Uterus (tissue), 3 donors: ENCODE measurements at regions not wholly inside any gene's neighbourhood (a gene's known extent, or its start where the extent isn't known, plus 50 kb on each side); places are given as distances from the start of the nearest gene placed in this dataset.
"Not testable (repeated sequence)": the region's sequence is repeated elsewhere in the genome, so short reads cannot be mapped to it uniquely, and the experiment has no call there.

Experiments
- DNase-seq, 2 donors: peaks; one replicate each; pipeline ENCODE4 v3.0.0-alpha.2; 2019 to 2020
- H3K27ac ChIP-seq, 2 donors: fragments of 200-600 bp; sonication (generic); 1 replicate in 1 of 2; 2 replicates in 1 of 2; pipeline ENCODE4 v1.5.1; 2016 to 2018
- H3K27me3 ChIP-seq, 2 donors: fragments of 200-600 bp; sonication (generic); one replicate each; pipeline ENCODE4 v1.5.1; 2018 to 2019; ENCODE audit warnings: control low read depth in 1 of 2
- H3K36me3 ChIP-seq, 2 donors: fragments of 200-600 bp; sonication (generic); one replicate each; pipeline ENCODE4 v1.5.1; 2019; ENCODE audit warnings: control low read depth in 1 of 2
- H3K4me1 ChIP-seq, 2 donors: fragments of 200-600 bp; sonication (generic); one replicate each; pipeline ENCODE4 v1.5.1; 2018 to 2019; ENCODE audit warnings: control low read depth in 1 of 2
- H3K4me3 ChIP-seq, 2 donors: fragments of 200-600 bp; sonication (generic); 1 replicate in 1 of 2; 2 replicates in 1 of 2; pipeline ENCODE4 v1.5.1; 2018 to 2019; ENCODE audit warnings: mild to moderate bottlenecking in 1 of 2
- H3K9me3 ChIP-seq, 2 donors: fragments of 200-600 bp; sonication (generic); one replicate each; pipeline ENCODE4 v1.5.1; 2019; ENCODE audit warnings: control low read depth in 1 of 2
- POLR2A ChIP-seq, 2 donors: fragments of 450-650 bp; IDR thresholded peaks; one replicate each; pipeline ENCODE4 v1.6.1; 2016; ENCODE audit warnings: antibody characterized with exemption in 2 of 2, mild to moderate bottlenecking in 1 of 2, moderate library complexity in 1 of 2
- intact Hi-C: fragments of 100-400 bp; cut with DNase I; formaldehyde crosslinking; loops from one replicate; pipeline ENCODE4 v1.15.1; 2023; ENCODE audit warnings: low total_unique reads
- TF ChIP-seq, protein P1 (sequence below), 4 experiments: fragments of 200-600 bp in 2 of 4; fragments of 450-650 bp in 2 of 4; sonication (generic) in 2 of 4; IDR thresholded peaks; one replicate each; pipeline ENCODE4 v1.5.1; 2016 to 2019; ENCODE audit warnings: antibody characterized with exemption in 4 of 4, mild to moderate bottlenecking in 2 of 4, moderate library complexity in 1 of 4
- donor health status: DM: yes; HTN: yes; CAD: no.

DNA sequence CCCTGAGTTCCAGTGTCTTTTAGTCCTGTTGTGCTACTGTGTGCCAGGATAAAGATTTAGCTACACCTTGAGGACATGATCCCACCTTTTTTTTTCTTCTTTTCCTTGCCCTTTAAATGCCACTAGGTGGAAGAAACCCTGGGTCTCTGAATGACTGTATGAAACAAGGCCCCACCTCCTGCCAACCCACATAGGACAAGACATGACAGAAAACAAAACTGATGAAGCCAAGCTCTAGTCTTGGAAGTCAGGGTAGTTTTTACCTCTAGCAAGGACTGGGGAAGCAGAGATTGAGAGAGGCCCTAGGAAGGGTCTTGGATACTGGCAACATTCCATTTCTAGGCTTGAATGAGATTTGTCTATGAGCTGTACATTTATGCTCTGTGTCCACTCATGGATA is 410.7 kb downstream of the MIAT start:
- H3K27me3 ChIP-seq: no peaks in the 10 kb centered on the region
- intact Hi-C loops: no loop called here
- H3K27ac ChIP-seq: no peak overlapping the region
- TF ChIP-seq, protein P1, sequence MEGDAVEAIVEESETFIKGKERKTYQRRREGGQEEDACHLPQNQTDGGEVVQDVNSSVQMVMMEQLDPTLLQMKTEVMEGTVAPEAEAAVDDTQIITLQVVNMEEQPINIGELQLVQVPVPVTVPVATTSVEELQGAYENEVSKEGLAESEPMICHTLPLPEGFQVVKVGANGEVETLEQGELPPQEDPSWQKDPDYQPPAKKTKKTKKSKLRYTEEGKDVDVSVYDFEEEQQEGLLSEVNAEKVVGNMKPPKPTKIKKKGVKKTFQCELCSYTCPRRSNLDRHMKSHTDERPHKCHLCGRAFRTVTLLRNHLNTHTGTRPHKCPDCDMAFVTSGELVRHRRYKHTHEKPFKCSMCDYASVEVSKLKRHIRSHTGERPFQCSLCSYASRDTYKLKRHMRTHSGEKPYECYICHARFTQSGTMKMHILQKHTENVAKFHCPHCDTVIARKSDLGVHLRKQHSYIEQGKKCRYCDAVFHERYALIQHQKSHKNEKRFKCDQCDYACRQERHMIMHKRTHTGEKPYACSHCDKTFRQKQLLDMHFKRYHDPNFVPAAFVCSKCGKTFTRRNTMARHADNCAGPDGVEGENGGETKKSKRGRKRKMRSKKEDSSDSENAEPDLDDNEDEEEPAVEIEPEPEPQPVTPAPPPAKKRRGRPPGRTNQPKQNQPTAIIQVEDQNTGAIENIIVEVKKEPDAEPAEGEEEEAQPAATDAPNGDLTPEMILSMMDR (IDR thresholded peaks at IDR 0.05): no peak
- TF ChIP-seq POLR2A (IDR thresholded peaks at IDR 0.05): no peak
- no peaks in the 10 kb centered on the region for H3K36me3 ChIP-seq
- DNase-seq: no peak
- H3K4me1 ChIP-seq: no peaks in the 10 kb centered on the region
- H3K9me3 ChIP-seq: no peaks in the 10 kb centered on the region
- no peak overlapping the region for H3K4me3 ChIP-seq

DNA sequence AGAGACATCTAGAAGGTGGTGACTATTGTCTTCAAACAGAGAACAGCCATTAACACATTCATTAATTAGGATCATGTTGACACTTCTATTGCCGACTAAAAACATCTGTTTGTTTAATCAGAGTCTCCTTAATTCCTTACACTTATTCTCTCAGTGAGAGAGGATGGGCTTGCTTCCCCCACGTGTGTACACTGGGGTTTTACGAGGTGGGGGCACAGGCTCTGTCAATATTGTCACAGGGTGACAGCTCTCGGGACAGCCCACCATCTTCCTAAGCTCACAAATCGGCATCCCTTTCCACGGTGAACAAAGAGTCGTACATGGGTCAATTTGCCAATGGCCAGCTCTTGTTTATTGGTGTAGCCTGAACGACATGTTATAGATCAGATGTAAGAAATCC is 413.2 kb downstream of the MIAT start:
- H3K27me3 ChIP-seq: no peaks in the 10 kb centered on the region
- no peaks in the 10 kb centered on the region for H3K9me3 ChIP-seq
- H3K27ac ChIP-seq: no peak overlapping the region
- no peak overlapping the region for H3K4me3 ChIP-seq
- no peaks in the 10 kb centered on the region for H3K36me3 ChIP-seq
- no peak for DNase-seq
- TF ChIP-seq POLR2A (IDR thresholded peaks at IDR 0.05): no peak
- TF ChIP-seq, protein P1 (IDR thresholded peaks at IDR 0.05): no peak
- no peaks in the 10 kb centered on the region for H3K4me1 ChIP-seq
- intact Hi-C loops: no loop called here

DNA sequence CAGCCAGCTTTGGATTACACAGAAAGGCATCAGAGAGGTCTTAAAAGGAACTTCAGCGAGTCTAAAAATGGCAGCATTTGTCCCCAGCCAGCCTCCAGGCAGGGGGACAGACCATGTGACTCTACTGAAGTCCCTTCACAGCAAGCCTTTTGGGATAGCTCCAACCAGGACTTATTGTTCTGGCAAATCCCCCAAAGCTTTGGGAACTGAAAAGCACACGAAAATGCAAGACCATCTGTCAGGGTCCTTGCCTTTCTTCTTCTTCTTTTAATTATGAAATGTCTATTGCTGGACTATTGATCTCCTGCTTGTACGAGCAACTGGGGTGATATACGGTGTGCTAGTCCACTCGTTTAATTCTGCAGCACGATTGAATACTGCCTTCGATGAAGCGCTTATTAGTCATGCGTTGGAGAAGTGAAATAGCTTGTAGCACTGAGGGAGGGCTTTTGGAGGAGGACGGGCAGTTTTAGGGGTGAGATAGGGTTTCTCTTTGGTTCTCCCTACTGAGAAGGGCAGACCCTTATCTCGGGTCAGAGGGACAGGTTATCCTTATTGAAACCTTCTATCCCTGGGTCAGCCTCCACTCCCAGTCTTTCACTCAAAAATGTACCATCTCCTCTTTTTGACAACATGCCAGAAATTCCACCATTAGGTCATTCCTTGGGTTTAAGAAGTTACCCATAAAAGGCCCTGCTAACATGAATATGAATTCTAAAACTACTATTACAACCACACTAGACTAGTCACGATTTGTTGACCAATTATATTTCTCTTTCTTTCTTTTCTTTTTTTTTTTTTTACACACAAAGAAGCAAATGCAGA is 416.4 kb downstream of the MIAT start:
- H3K4me3 ChIP-seq: no peak overlapping the region
- no peaks in the 10 kb centered on the region for H3K27me3 ChIP-seq
- TF ChIP-seq POLR2A (IDR thresholded peaks at IDR 0.05): no peak
- TF ChIP-seq, protein P1 (IDR thresholded peaks at IDR 0.05): no peak
- H3K9me3 ChIP-seq: no peaks in the 10 kb centered on the region
- H3K36me3 ChIP-seq: no peaks in the 10 kb centered on the region
- no peak overlapping the region for H3K27ac ChIP-seq
- no peaks in the 10 kb centered on the region for H3K4me1 ChIP-seq
- no peak for DNase-seq
- intact Hi-C loops: no loop called here

DNA sequence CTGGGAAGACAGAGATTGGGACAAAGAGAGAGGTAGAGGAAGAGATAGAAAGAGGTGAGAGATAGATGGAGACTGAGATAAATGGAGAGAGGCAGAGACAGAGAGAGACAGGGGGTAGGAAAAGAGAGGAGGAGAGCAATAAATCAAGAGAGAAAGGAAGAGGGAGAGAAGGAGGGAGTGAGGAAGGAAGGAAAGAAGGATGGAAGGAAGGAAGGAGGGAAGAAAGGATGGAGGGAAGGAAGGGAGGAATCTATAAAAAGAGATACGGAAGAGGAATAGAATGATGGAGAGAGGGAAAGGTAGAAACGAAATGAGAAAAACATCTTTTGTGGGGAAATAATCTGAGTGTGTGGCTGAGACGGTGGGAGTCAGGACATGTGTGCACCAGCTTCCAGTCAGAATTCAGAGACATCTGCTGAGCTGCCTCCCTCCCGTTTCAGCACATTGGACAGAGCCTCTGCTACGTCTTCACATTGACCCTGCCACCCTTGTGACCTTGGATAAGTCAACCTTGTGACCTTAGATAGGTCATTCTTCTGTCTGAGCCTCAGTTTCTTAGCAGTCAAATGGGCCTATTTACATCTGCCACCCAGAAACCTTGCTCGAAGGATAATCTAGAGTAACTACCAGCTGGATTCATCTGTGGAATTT is 417.8 kb downstream of the MIAT start:
- intact Hi-C loops: no loop called here
- H3K27ac ChIP-seq: no peak overlapping the region
- no peak for DNase-seq
- no peaks in the 10 kb centered on the region for H3K36me3 ChIP-seq
- no peak overlapping the region for H3K4me3 ChIP-seq
- H3K27me3 ChIP-seq: no peaks in the 10 kb centered on the region
- no peaks in the 10 kb centered on the region for H3K4me1 ChIP-seq
- no peaks in the 10 kb centered on the region for H3K9me3 ChIP-seq
- TF ChIP-seq POLR2A (IDR thresholded peaks at IDR 0.05): no peak
- TF ChIP-seq, protein P1 (IDR thresholded peaks at IDR 0.05): no peak

DNA sequence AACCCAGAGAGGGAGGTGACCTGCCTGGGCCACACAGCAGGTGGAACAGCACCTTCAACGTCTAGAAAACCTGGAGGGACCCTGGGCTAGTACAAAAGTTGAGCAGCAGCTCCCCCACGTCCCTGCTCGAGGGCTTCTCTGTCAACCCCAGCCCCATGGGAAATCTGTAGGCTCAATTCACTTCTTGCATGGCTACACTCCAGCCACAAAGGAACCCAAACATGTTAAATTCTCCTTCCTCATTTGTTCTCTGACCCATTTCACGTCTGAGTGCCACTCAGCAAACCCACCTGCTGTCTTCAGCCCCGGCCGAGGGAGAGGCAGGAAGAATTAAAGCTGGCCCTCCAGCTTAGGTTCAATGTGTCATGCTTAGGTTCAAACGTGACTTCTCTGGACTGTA is 418.5 kb downstream of the MIAT start:
- intact Hi-C loops: no loop called here
- Histone ChIP-seq H3K9me3 (no peaks in the 10 kb centered on the region), H3K27me3 (no peaks in the 10 kb centered on the region), H3K36me3 (no peaks in the 10 kb centered on the region), H3K27ac (no peak overlapping the region), H3K4me3 (no peak overlapping the region), H3K4me1 (no peaks in the 10 kb centered on the region)
- TF ChIP-seq, protein P1 (IDR thresholded peaks at IDR 0.05): no peak
- TF ChIP-seq POLR2A (IDR thresholded peaks at IDR 0.05): no peak
- DNase-seq: no peak

DNA sequence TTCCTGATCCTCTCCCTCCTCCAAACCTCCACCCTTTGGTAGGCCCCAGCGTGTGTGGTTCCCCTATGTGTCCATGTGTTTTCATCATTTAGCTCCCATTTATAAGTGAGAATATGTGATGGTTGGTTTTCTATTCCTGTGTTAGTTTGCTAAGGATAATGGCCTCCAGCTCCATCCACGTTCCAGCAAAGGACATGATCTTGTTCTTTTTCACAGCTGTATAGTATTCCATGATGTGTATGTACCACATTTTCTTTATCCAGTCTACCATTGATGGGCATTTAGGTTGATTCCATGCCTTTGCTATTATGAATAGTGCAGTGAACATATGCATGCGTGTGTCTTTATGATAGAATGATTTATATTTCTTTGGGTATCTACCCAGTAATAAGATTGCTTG is 420.7 kb downstream of the MIAT start:
- intact Hi-C loops: not testable (repeated sequence)

More for the DNA sequence above, 420.7 kb downstream of the MIAT start:
- not testable (repeated sequence) for H3K27me3 ChIP-seq, H3K27ac ChIP-seq, H3K4me3 ChIP-seq, H3K36me3 ChIP-seq, H3K9me3 ChIP-seq, DNase-seq, H3K4me1 ChIP-seq
